Parathyroid adenoma (tissue), 2 donors: ENCODE measurements at regions not wholly inside any gene's neighbourhood (a gene's known extent, or its start where the extent isn't known, plus 50 kb on each side); places are given as distances from the start of the nearest gene placed in this dataset.
"Not testable (repeated sequence)": the region's sequence is repeated elsewhere in the genome, so short reads cannot be mapped to it uniquely, and the experiment has no call there.

ENCODE experiments used
- H2AFZ ChIP-seq: fragments of 300-600 bp; sonication (generic); one replicate; pipeline ENCODE4 v1.7.0; 2017; ENCODE audit warnings: antibody characterized with exemption, mild to moderate bottlenecking
- H3K27ac ChIP-seq: fragments of 300-600 bp; sonication (generic); one replicate; pipeline ENCODE4 v1.7.0; 2017
- H3K27me3 ChIP-seq: fragments of 300-600 bp; sonication (generic); one replicate; pipeline ENCODE4 v1.7.0; 2017; ENCODE audit warnings: low read length; ENCODE audit not compliant: control insufficient read depth, insufficient read depth
- H3K36me3 ChIP-seq: fragments of 300-600 bp; sonication (generic); one replicate; pipeline ENCODE4 v1.7.0; 2017; ENCODE audit warnings: low read length; ENCODE audit not compliant: control insufficient read depth, insufficient read depth
- H3K4me1 ChIP-seq: fragments of 300-600 bp; sonication (generic); one replicate; pipeline ENCODE4 v1.7.0; 2017; ENCODE audit warnings: control low read depth
- H3K4me2 ChIP-seq: fragments of 300-600 bp; sonication (generic); one replicate; pipeline ENCODE4 v1.7.0; 2017; ENCODE audit warnings: low read length
- H3K4me3 ChIP-seq: fragments of 300-600 bp; sonication (generic); one replicate; pipeline ENCODE4 v1.7.0; 2017; ENCODE audit warnings: low read depth, low read length
- H3K79me2 ChIP-seq: fragments of 300-600 bp; sonication (generic); one replicate; pipeline ENCODE4 v1.7.0; 2017; ENCODE audit warnings: control low read depth
- H3K9ac ChIP-seq: fragments of 300-600 bp; sonication (generic); one replicate; pipeline ENCODE4 v1.7.0; 2017; ENCODE audit warnings: mild to moderate bottlenecking
- H3K9me3 ChIP-seq: fragments of 300-600 bp; sonication (generic); one replicate; pipeline ENCODE4 v1.7.0; 2017; ENCODE audit warnings: low read length; ENCODE audit not compliant: control insufficient read depth
- TF ChIP-seq, protein P1 (sequence below): fragments of 300-600 bp; sonication (generic); IDR thresholded peaks from one replicate; pipeline ENCODE4 v1.7.0; 2017; ENCODE audit warnings: antibody characterized with exemption, mild to moderate bottlenecking
- donor health status: primary hyperparathyroidism.

DNA sequence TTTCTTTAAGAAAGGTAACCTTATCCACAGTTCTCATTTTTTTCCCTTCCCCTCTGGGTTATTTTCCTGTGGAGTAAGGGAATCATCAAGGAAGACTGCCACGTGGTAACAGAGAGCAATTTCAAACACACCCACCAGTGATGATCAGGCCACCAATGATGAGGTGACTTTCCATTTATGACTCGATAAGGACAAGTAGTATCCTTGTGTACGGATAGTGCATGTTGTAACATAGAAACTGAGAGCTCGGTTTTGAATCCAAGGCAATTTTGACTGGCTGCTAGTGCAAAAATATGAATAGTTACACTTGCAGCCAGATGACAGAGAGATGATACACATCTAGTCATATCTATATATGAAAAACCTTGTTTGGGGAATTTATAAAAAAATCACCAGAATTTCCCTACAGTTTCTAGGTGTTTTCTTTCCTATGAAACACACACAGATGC is 143.6 kb upstream of the TCF4 start:
- Histone ChIP-seq H3K36me3 (no peaks in the 10 kb centered on the region), H3K9ac (no peak overlapping the region), H2AFZ (no peak overlapping the region), H3K4me1 (no peaks in the 10 kb centered on the region), H3K4me2 (no peak overlapping the region), H3K27me3 (no peaks in the 10 kb centered on the region), H3K9me3 (no peaks in the 10 kb centered on the region), H3K27ac (no peak overlapping the region), H3K79me2 (no peaks in the 10 kb centered on the region), H3K4me3 (no peak overlapping the region)
- TF ChIP-seq, protein P1, sequence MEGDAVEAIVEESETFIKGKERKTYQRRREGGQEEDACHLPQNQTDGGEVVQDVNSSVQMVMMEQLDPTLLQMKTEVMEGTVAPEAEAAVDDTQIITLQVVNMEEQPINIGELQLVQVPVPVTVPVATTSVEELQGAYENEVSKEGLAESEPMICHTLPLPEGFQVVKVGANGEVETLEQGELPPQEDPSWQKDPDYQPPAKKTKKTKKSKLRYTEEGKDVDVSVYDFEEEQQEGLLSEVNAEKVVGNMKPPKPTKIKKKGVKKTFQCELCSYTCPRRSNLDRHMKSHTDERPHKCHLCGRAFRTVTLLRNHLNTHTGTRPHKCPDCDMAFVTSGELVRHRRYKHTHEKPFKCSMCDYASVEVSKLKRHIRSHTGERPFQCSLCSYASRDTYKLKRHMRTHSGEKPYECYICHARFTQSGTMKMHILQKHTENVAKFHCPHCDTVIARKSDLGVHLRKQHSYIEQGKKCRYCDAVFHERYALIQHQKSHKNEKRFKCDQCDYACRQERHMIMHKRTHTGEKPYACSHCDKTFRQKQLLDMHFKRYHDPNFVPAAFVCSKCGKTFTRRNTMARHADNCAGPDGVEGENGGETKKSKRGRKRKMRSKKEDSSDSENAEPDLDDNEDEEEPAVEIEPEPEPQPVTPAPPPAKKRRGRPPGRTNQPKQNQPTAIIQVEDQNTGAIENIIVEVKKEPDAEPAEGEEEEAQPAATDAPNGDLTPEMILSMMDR = no peak

- H3K27me3 ChIP-seq, H3K4me1 ChIP-seq, H3K79me2 ChIP-seq, H3K27ac ChIP-seq, H3K4me2 ChIP-seq, H2AFZ ChIP-seq, H3K9ac ChIP-seq, H3K4me3 ChIP-seq, H3K36me3 ChIP-seq, H3K9me3 ChIP-seq: not testable (repeated sequence)
Observed at GRCh38 chr18:55721006-55721405, 133.0 kb upstream of the TCF4 start.

DNA sequence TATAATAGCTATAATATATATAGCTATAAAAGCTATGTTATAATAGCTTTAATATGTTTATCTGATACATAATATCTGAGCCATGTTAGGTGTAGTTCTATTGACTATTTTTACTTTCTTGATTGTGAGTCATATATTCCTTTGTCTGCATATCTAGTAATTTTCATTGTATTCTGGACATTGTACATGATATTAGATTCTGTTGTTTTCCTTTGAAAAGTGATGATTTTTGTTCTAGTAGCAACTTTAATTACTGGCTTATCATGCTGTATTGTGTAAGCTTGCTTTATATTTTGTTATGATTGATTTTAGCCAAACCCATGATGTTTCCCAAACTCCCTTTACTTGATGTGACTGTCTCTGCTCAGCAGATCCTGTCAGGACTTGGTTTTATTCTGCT is 125.7 kb upstream of the TCF4 start:
- Histone ChIP-seq H3K9me3 (no peaks in the 10 kb centered on the region), H3K4me1 (no peaks in the 10 kb centered on the region), H3K27ac (no peak overlapping the region), H3K79me2 (no peaks in the 10 kb centered on the region), H3K4me2 (no peak overlapping the region), H3K36me3 (no peaks in the 10 kb centered on the region), H3K4me3 (no peak overlapping the region), H2AFZ (no peak overlapping the region), H3K9ac (no peak overlapping the region), H3K27me3 (no peaks in the 10 kb centered on the region)
- TF ChIP-seq, protein P1 = no peak

GRCh38 chr18:55706898-55707297 is 118.9 kb upstream of the TCF4 start:
- TF ChIP-seq, protein P1 = no peak
- no peaks in the 10 kb centered on the region for H3K79me2 ChIP-seq
- H3K4me2 ChIP-seq = no peak overlapping the region
- H3K27ac ChIP-seq = no peak overlapping the region
- H3K27me3 ChIP-seq = no peaks in the 10 kb centered on the region
- no peaks in the 10 kb centered on the region for H3K36me3 ChIP-seq
- no peak overlapping the region for H3K9ac ChIP-seq
- H2AFZ ChIP-seq = no peak overlapping the region
- no peaks in the 10 kb centered on the region for H3K9me3 ChIP-seq
- H3K4me3 ChIP-seq = no peak overlapping the region
- no peaks in the 10 kb centered on the region for H3K4me1 ChIP-seq

DNA sequence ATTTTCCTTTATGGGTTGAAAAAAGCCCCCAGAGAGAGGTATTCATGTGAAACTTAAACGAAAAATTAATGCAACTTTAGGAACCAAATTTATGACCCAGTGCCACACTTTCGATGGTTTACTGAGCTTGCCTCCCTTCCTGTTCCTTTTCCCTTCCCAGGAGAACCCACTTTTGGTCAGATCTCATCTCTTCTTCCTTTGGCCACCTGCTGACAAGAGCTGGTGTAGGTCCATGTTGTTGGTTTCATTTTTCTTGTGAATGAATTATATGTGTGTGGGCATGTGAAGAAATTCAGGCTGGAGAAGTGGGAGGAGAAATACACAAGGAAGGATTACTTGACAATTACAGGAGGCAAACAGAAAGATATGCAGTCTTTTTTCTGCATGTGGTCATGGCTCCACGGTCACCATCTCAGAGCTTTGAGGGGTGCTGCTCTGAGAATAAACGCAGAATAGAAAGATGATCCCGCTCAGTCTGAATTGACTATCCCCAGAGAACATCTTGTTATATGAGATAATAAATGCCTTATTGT is 111.3 kb upstream of the TCF4 start:
- no peaks in the 10 kb centered on the region for H3K79me2 ChIP-seq
- no peaks in the 10 kb centered on the region for H3K9me3 ChIP-seq
- TF ChIP-seq, protein P1 = no peak
- H3K36me3 ChIP-seq = no peaks in the 10 kb centered on the region
- no peak overlapping the region for H3K4me2 ChIP-seq
- H3K27me3 ChIP-seq = no peaks in the 10 kb centered on the region
- H3K4me1 ChIP-seq = no peaks in the 10 kb centered on the region
- H2AFZ ChIP-seq = no peak overlapping the region
- H3K9ac ChIP-seq = no peak overlapping the region
- no peak overlapping the region for H3K4me3 ChIP-seq
- no peak overlapping the region for H3K27ac ChIP-seq
